HFF-Myc (cell line): ENCODE measurements at regions not wholly inside any gene's neighbourhood (a gene's known extent, or its start where the extent isn't known, plus 50 kb on each side); places are given as distances from the start of the nearest gene placed in this dataset.

Experiments
- DNase-seq: peaks from one replicate; pipeline ENCODE4 v3.0.0-alpha.2; 2011; ENCODE audit warnings: low read depth; ENCODE audit errors: extremely low read depth
- H3K4me3 ChIP-seq: replicated peaks from 2 replicates; pipeline ENCODE4 v1.5.1; 2011; ENCODE audit warnings: low read depth, mild to moderate bottlenecking, control low read depth, low read length
- CTCF ChIP-seq: IDR thresholded peaks from 2 replicates; pipeline ENCODE4 v1.5.1; 2012; ENCODE audit warnings: mild to moderate bottlenecking, low read depth, low read length, control low read depth; ENCODE audit errors: missing control alignments

- DNase-seq, result no peak
These were observed 97.6 kb downstream of the RBFOX3 start for GRCh38 chr17:79513206-79513605.

GRCh38 chr17:79511471-79511870 is 99.4 kb downstream of the RBFOX3 start:
- no peak for TF ChIP-seq CTCF
- H3K4me3 ChIP-seq, result no peak overlapping the region
- DNase-seq, result no peak

More at GRCh38 chr17:79513206-79513605, 97.6 kb downstream of the RBFOX3 start:
- H3K4me3 ChIP-seq, result no peak overlapping the region
- no peak for TF ChIP-seq CTCF

GRCh38 chr17:79510071-79510470 is 100.8 kb downstream of the RBFOX3 start:
- no peak for TF ChIP-seq CTCF

GRCh38 chr17:79509490-79509889 is 101.4 kb downstream of the RBFOX3 start:
- no peak for DNase-seq
- TF ChIP-seq CTCF, result no peak
- H3K4me3 ChIP-seq, result no peak overlapping the region

More at GRCh38 chr17:79510071-79510470, 100.8 kb downstream of the RBFOX3 start:
- no peak for DNase-seq
- no peak overlapping the region for H3K4me3 ChIP-seq

GRCh38 chr17:79509008-79509407 is 101.8 kb downstream of the RBFOX3 start:
- TF ChIP-seq CTCF, result no peak
- no peak for DNase-seq
- no peak overlapping the region for H3K4me3 ChIP-seq

- no peak for DNase-seq
- TF ChIP-seq CTCF, result no peak
- no peak overlapping the region for H3K4me3 ChIP-seq
These were observed 102.5 kb downstream of the RBFOX3 start for GRCh38 chr17:79508291-79508716.

GRCh38 chr17:79506955-79507354 is 103.9 kb downstream of the RBFOX3 start:
- H3K4me3 ChIP-seq, result no peak overlapping the region
- no peak for TF ChIP-seq CTCF
- DNase-seq, result no peak
